ENCODE measurements at regions not wholly inside any gene's neighbourhood (a gene's known extent, or its start where the extent isn't known, plus 50 kb on each side); places are given as distances from the start of the nearest gene placed in this dataset.

DNA sequence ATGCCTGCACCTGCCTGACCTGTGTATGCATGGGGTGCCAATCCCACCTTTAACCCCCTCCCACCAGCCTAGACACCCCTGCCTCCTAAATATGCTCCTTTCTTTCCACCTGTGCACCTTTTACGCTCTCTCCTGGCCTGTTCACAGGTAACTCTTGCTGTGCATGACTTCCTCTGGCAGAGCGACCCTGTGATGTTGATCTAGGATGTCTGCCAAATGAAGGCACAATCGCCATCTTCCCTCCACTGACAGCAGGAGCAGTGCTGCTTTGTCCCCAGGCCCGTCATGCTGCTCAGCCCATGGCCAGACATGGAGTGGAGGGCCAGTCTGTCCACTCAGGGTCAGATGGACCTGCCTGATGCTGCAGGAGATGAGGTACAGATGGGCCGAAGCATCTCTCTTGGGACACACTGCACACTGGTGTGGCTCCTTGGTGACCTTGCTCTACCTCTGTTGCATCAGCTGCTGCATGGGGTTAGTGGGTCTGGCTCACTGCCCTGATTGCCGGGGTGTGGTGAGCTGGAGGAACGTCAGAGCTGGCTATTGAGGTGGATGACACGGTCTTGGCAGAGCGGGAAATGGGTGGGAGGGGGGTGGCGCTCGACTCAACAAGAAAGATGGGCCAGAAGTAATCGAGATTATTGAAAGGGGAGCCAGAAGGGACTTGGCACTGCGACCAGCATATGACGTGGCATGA is 101.7 kb upstream of the PITX1 start:
- no peaks in the 10 kb centered on the region for H3K9me3 ChIP-seq
- intact Hi-C loops (cut with DNase I) = no loop called here
- ATAC-seq = peak; percentile 54 to 80 (median 70)

DNA sequence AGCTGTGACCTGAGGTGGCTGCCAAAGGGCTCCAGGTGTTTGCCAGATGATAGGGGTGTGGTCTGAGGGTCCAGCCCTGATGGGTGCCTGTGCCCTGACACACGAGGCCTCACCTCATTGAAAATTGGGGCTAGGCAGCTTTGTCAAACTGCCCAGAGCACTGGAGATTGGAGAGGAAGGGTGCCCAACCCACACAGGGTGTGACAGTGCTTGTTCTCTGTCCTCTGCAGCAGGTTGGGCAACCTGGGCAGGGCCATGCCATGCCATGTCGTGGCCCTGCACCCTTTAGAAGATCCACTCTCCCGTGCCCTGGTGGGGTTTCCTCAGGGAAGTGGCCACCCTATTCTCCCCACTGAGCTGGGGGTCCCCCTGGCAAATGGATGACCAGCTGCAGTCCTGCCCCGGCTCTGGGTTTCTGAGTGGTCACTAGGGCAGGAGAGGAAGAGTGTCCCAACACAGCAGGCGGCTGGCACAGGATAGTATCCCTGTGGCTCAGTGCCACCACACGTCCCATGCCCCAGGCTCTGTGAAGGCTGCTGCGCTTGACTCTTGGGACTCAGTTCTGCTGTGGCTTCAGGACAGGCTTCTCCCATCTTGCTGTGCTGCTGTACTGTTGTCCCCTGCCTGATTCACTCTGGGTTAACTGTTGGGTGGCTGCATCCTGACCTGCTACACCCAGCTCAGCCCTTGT is 100.8 kb upstream of the PITX1 start:
- Histone ChIP-seq H3K27ac (no peak overlapping the region), H3K4me1 (peaks cover 4% of the 10 kb centered on the region), H3K9me3 (no peaks in the 10 kb centered on the region), H3K36me3 (ENCODE audit: insufficient read depth in 1 of 2, low read depth in 1 of 2) (no peaks in the 10 kb centered on the region), H3K27me3 (ENCODE audit: insufficient read depth in 3 of 3, low read length in 2 of 3) (no peaks in the 10 kb centered on the region), H3K4me3 (no peak overlapping the region)
- intact Hi-C loops (cut with DNase I) = no loop called here
- 66 to 86% (median 71%) methylated on average over 7 of the region's 7 CpGs for WGBS, 3 donors
- ATAC-seq = no peak
- no peak for DNase-seq
- TF ChIP-seq, protein P1, sequence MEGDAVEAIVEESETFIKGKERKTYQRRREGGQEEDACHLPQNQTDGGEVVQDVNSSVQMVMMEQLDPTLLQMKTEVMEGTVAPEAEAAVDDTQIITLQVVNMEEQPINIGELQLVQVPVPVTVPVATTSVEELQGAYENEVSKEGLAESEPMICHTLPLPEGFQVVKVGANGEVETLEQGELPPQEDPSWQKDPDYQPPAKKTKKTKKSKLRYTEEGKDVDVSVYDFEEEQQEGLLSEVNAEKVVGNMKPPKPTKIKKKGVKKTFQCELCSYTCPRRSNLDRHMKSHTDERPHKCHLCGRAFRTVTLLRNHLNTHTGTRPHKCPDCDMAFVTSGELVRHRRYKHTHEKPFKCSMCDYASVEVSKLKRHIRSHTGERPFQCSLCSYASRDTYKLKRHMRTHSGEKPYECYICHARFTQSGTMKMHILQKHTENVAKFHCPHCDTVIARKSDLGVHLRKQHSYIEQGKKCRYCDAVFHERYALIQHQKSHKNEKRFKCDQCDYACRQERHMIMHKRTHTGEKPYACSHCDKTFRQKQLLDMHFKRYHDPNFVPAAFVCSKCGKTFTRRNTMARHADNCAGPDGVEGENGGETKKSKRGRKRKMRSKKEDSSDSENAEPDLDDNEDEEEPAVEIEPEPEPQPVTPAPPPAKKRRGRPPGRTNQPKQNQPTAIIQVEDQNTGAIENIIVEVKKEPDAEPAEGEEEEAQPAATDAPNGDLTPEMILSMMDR (IDR thresholded peaks at IDR 0.05) = no peak

More for the DNA sequence above, 101.7 kb upstream of the PITX1 start:
- Histone ChIP-seq H3K36me3 (ENCODE audit: insufficient read depth in 1 of 2, low read depth in 1 of 2) (no peaks in the 10 kb centered on the region), H3K4me3 (no peak overlapping the region), H3K27me3 (ENCODE audit: insufficient read depth in 3 of 3, low read length in 2 of 3) (no peaks in the 10 kb centered on the region), H3K4me1 (peaks cover 12% of the 10 kb centered on the region), H3K27ac (no peak overlapping the region)
- DNase-seq = peak; percentile 77 to 89
- TF ChIP-seq, protein P1 (IDR thresholded peaks at IDR 0.05) = no peak
- WGBS, 3 donors = 38 to 49% (median 45%) methylated on average over 14 of the region's 14 CpGs

DNA sequence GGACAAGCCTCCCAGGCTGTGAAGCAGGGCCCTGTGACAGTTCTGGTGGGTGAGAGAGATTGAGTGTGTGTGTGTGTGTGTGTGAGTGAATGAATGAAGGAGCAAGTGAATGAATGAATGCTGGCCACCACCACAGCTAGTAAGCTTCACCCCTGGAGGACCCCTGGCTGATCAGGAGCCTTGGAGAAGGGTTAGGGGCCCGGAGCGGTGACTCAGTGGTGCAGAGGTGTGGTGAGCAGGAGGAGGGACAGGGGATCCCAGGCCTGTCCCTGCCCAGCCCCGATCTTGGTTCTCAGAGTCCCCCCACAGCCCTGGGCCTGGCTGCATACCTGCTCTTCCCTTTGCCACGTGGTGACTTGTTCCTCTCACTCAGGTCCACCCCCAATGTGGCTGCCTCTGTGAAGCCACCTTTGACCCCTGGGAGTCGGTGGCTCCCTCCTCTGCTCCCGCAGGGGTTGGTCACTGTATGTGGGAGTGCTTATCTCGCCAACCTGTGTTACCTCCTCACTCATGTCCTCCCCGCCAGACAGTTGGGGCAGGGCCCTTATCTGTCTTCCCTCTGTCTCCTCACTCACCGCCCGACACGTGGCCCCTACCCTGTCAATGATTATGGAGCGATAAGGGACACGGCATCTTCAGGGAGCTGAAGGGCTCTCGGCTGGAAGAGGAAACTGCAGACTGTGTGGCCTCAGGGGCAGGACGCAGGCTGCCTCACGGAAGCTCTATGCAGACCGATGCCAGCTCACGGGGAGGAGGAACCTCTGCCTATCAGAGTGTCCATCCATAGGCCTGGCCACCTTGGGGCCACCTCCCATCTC is 99.9 kb upstream of the PITX1 start:
- TF ChIP-seq, protein P1 (IDR thresholded peaks at IDR 0.05) = no peak
- Histone ChIP-seq H3K36me3 (ENCODE audit: insufficient read depth in 1 of 2, low read depth in 1 of 2) (no peaks in the 10 kb centered on the region), H3K4me3 (no peak overlapping the region), H3K4me1 (no peaks in the 10 kb centered on the region), H3K27me3 (ENCODE audit: insufficient read depth in 3 of 3, low read length in 2 of 3) (no peaks in the 10 kb centered on the region), H3K9me3 (no peaks in the 10 kb centered on the region), H3K27ac (no peak overlapping the region)
- DNase-seq (no peak), ATAC-seq (no peak)
- intact Hi-C loops (cut with DNase I) = no loop called here
- WGBS, 3 donors = 75 to 83% (median 81%) methylated on average over 15 to 18 of the region's 18 CpGs

DNA sequence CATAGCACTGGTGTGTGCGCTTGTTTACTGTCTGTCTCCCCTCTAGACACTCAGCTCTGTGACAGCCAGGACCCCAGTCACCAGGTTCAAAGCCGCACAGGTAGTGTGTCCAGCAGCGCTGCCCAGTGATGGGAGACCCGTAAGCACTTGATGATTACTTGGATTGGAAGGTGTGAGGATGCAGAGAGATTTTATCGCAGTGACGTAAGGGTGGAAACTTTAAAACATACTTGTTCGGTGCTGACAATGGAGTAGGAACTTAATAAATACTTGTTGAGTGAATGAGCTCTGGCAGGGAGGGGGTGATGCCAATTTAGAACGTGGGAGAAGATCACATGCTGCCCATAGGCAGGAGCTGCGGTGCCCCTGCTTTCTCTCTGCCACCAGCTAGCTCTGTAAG is 99.2 kb upstream of the PITX1 start:
- DNase-seq (no peak), ATAC-seq (no peak)
- peak overlapping the region; percentile 71 for H3K27ac ChIP-seq
- TF ChIP-seq, protein P1 (IDR thresholded peaks at IDR 0.05) = no peak
- WGBS, 3 donors = 86 to 91% (median 88%) methylated on average over 9 of the region's 9 CpGs
- no peaks in the 10 kb centered on the region for H3K4me1 ChIP-seq
- H3K36me3 ChIP-seq (ENCODE audit: insufficient read depth in 1 of 2, low read depth in 1 of 2) = no peaks in the 10 kb centered on the region
- H3K27me3 ChIP-seq (ENCODE audit: insufficient read depth in 3 of 3, low read length in 2 of 3) = no peaks in the 10 kb centered on the region
- no peaks in the 10 kb centered on the region for H3K9me3 ChIP-seq
- no peak overlapping the region for H3K4me3 ChIP-seq
- intact Hi-C loops (cut with DNase I) = no loop called here

Data from psoas muscle (tissue), 7 donors.